ENCODE measurements at regions not wholly inside any gene's neighbourhood (a gene's known extent, or its start where the extent isn't known, plus 50 kb on each side); places are given as distances from the start of the nearest gene placed in this dataset.

DNA sequence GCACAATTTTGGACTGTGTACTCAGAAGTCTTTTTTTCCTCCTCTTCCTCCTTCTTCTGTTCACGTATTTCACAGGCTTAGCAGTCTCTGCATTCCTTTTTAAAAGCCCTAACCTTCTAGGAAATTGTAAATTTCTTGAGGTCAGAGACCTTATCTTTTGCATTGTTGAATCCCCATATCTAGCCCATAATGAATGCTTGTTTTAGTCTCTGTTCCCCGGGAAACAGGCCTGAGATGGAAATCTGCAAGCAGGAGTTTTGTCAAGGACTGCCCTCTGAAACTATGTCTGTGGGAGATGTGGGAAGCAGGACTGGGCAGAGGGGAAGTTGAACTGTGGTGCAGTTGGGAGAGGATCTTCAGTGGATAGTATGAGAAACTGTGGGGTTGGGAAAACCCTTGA is 272.2 kb upstream of the DAB1 start:
- Mint-ChIP-seq H3K4me3 (ENCODE audit: unreplicated experiment) (no peak overlapping the region), H3K9me3 (ENCODE audit: unreplicated experiment) (peaks cover 14% of the 10 kb centered on the region), H3K27ac (ENCODE audit: unreplicated experiment) (no peak overlapping the region), H3K36me3 (ENCODE audit: unreplicated experiment) (no peaks in the 10 kb centered on the region), H3K4me1 (ENCODE audit: unreplicated experiment) (no peaks in the 10 kb centered on the region), H3K27me3 (ENCODE audit: unreplicated experiment) (no peaks in the 10 kb centered on the region)
- no peak for DNase-seq (ENCODE audit: extremely low spot score, unreplicated experiment)
- no peak for TF ChIP-seq CTCF (IDR thresholded peaks at IDR 0.05)

- Mint-ChIP-seq H3K4me3 (ENCODE audit: unreplicated experiment) (no peak overlapping the region), H3K36me3 (ENCODE audit: unreplicated experiment) (no peaks in the 10 kb centered on the region), H3K27me3 (ENCODE audit: unreplicated experiment) (no peaks in the 10 kb centered on the region), H3K4me1 (ENCODE audit: unreplicated experiment) (no peaks in the 10 kb centered on the region), H3K9me3 (ENCODE audit: unreplicated experiment) (peaks cover 40% of the 10 kb centered on the region), H3K27ac (ENCODE audit: unreplicated experiment) (no peak overlapping the region)
- TF ChIP-seq CTCF (IDR thresholded peaks at IDR 0.05): no peak
- no peak for DNase-seq (ENCODE audit: extremely low spot score, unreplicated experiment)
Measured at GRCh38 chr1:57686306-57686705, 262.4 kb upstream of the DAB1 start.

DNA sequence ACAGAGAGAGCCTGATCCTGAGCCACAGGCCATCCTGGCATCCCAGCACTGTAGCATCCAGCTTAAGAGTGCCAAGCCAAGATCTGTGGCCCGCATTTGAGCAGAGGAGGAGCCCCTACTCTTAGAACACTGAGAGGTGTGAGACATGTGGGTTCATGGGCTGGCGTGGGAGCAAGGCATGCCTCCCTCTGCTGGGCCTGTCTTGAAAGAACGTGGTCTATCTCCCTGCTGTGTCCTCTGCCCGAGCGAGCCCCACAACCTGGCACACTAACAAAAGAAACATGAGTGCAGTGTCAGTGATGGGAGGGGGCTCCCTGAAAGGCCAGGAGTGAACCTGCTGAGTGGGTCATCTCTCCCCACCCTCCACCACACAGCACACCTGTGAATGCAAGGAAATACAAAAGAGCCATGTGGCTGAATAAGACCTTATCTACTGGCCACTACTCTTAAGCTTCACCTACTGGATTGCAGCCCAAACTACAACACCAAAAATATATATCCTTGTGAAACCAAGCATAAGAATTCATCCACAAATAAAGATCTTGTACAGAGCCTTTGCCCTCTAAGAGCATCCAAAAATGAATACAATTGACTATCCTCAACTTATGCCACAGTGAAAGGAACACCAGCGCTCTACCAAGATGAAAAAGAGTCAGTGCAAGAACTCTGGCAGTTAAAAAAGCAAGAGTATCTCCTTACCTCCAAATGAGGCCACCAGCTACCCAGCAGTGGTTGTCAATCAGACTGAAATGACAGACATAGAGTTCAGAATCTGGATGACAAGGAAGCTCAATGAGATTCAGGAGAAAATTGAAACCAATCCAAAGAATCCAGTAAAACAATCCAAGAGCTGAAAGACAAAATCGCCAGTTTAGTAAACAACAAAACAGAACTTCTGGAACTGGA is 259.4 kb upstream of the DAB1 start:
- Mint-ChIP-seq H3K4me3 (ENCODE audit: unreplicated experiment) (no peak overlapping the region), H3K36me3 (ENCODE audit: unreplicated experiment) (no peaks in the 10 kb centered on the region), H3K9me3 (ENCODE audit: unreplicated experiment) (peaks cover 24% of the 10 kb centered on the region), H3K4me1 (ENCODE audit: unreplicated experiment) (no peaks in the 10 kb centered on the region), H3K27ac (ENCODE audit: unreplicated experiment) (no peak overlapping the region), H3K27me3 (ENCODE audit: unreplicated experiment) (no peaks in the 10 kb centered on the region)
- no peak for DNase-seq (ENCODE audit: extremely low spot score, unreplicated experiment)
- TF ChIP-seq CTCF (IDR thresholded peaks at IDR 0.05): no peak

GRCh38 chr1:57678138-57678537 is 254.3 kb upstream of the DAB1 start:
- H3K4me1 Mint-ChIP-seq (ENCODE audit: unreplicated experiment): no peaks in the 10 kb centered on the region
- no peak for TF ChIP-seq CTCF (IDR thresholded peaks at IDR 0.05)
- H3K27ac Mint-ChIP-seq (ENCODE audit: unreplicated experiment): no peak overlapping the region
- H3K36me3 Mint-ChIP-seq (ENCODE audit: unreplicated experiment): no peaks in the 10 kb centered on the region
- H3K27me3 Mint-ChIP-seq (ENCODE audit: unreplicated experiment): peaks cover 2% of the 10 kb centered on the region
- H3K4me3 Mint-ChIP-seq (ENCODE audit: unreplicated experiment): no peak overlapping the region
- DNase-seq (ENCODE audit: extremely low spot score, unreplicated experiment): no peak
- no peaks in the 10 kb centered on the region for H3K9me3 Mint-ChIP-seq (ENCODE audit: unreplicated experiment)

- Mint-ChIP-seq H3K9me3 (ENCODE audit: unreplicated experiment) (no peaks in the 10 kb centered on the region), H3K36me3 (ENCODE audit: unreplicated experiment) (no peaks in the 10 kb centered on the region), H3K4me1 (ENCODE audit: unreplicated experiment) (no peaks in the 10 kb centered on the region), H3K27me3 (ENCODE audit: unreplicated experiment) (peaks cover 2% of the 10 kb centered on the region), H3K27ac (ENCODE audit: unreplicated experiment) (no peak overlapping the region), H3K4me3 (ENCODE audit: unreplicated experiment) (no peak overlapping the region)
- no peak for DNase-seq (ENCODE audit: extremely low spot score, unreplicated experiment)
- TF ChIP-seq CTCF (IDR thresholded peaks at IDR 0.05): no peak
Measured at GRCh38 chr1:57675776-57676175, 251.9 kb upstream of the DAB1 start.

All from osteocyte (in vitro differentiated cells).